ENCODE measurements at regions not wholly inside any gene's neighbourhood (a gene's known extent, or its start where the extent isn't known, plus 50 kb on each side); places are given as distances from the start of the nearest gene placed in this dataset.
"Not testable (repeated sequence)": the region's sequence is repeated elsewhere in the genome, so short reads cannot be mapped to it uniquely, and the experiment has no call there.

- ATAC-seq, H3K4me3 Mint-ChIP-seq, H3K9me3 Mint-ChIP-seq, DNase-seq, H3K4me1 Mint-ChIP-seq, H3K27me3 Mint-ChIP-seq, H3K27ac Mint-ChIP-seq: not testable (repeated sequence)
Measured at GRCh38 chr1:121019715-121020349, 130.3 kb downstream of the PPIAL4A start.

- peak; percentile 23 to 40 for DNase-seq
- peak overlapping the region in 1 of 2 donors; percentile 44 for H3K4me3 Mint-ChIP-seq
- ATAC-seq, H3K9me3 Mint-ChIP-seq, H3K27me3 Mint-ChIP-seq, H3K4me1 Mint-ChIP-seq: not testable (repeated sequence)
- peak overlapping the region in 1 of 2 donors; percentile 97 for H3K27ac Mint-ChIP-seq
Measured at GRCh38 chr1:121020350-121021236, 131.0 kb downstream of the PPIAL4A start.

- not testable (repeated sequence) for H3K27me3 Mint-ChIP-seq, ATAC-seq, H3K4me3 Mint-ChIP-seq, H3K4me1 Mint-ChIP-seq, DNase-seq, H3K27ac Mint-ChIP-seq, H3K9me3 Mint-ChIP-seq
Measured at GRCh38 chr1:121021716-121022115, 132.1 kb downstream of the PPIAL4A start.

- not testable (repeated sequence) for H3K27ac Mint-ChIP-seq, ATAC-seq, H3K9me3 Mint-ChIP-seq, H3K4me1 Mint-ChIP-seq, H3K4me3 Mint-ChIP-seq, H3K27me3 Mint-ChIP-seq, DNase-seq
Measured at GRCh38 chr1:121032878-121033494, 143.4 kb downstream of the PPIAL4A start.

GRCh38 chr1:121036792-121037191 is 147.2 kb downstream of the PPIAL4A start:
- not testable (repeated sequence) for H3K9me3 Mint-ChIP-seq, H3K4me1 Mint-ChIP-seq, ATAC-seq, DNase-seq, H3K4me3 Mint-ChIP-seq, H3K27ac Mint-ChIP-seq, H3K27me3 Mint-ChIP-seq

- not testable (repeated sequence) for DNase-seq, ATAC-seq, H3K27ac Mint-ChIP-seq, H3K27me3 Mint-ChIP-seq, H3K4me3 Mint-ChIP-seq, H3K4me1 Mint-ChIP-seq, H3K9me3 Mint-ChIP-seq
Measured at GRCh38 chr1:121040974-121041373, 143.2 kb downstream of the FAM72B start.

GRCh38 chr1:121041497-121041896 is 142.6 kb downstream of the FAM72B start:
- not testable (repeated sequence) for H3K4me3 Mint-ChIP-seq, DNase-seq, H3K27me3 Mint-ChIP-seq, ATAC-seq, H3K9me3 Mint-ChIP-seq, H3K4me1 Mint-ChIP-seq, H3K27ac Mint-ChIP-seq

- not testable (repeated sequence) for H3K9me3 Mint-ChIP-seq, ATAC-seq, H3K4me3 Mint-ChIP-seq, H3K27me3 Mint-ChIP-seq, H3K27ac Mint-ChIP-seq, DNase-seq, H3K4me1 Mint-ChIP-seq
Measured at GRCh38 chr1:121042882-121043281, 141.3 kb downstream of the FAM72B start.

- not testable (repeated sequence) for H3K4me3 Mint-ChIP-seq, H3K9me3 Mint-ChIP-seq, H3K27ac Mint-ChIP-seq
- H3K4me1 Mint-ChIP-seq = peaks cover 14% of the 10 kb centered on the region
- peaks cover 29% of the 10 kb centered on the region for H3K27me3 Mint-ChIP-seq
- DNase-seq (peak in 1 of 2 donors; percentile 38), ATAC-seq (peak; percentile 80)
Measured at GRCh38 chr1:121048293-121048752, 135.8 kb downstream of the FAM72B start.

GRCh38 chr1:121048769-121049443 is 135.2 kb downstream of the FAM72B start:
- not testable (repeated sequence) for H3K9me3 Mint-ChIP-seq, ATAC-seq, H3K4me3 Mint-ChIP-seq, DNase-seq, H3K27ac Mint-ChIP-seq
- H3K4me1 Mint-ChIP-seq = peaks cover 14% of the 10 kb centered on the region
- H3K27me3 Mint-ChIP-seq = peaks cover 29% of the 10 kb centered on the region

GRCh38 chr1:121050097-121050496 is 134.0 kb downstream of the FAM72B start:
- ATAC-seq = peak; percentile 54
- H3K27ac Mint-ChIP-seq, H3K9me3 Mint-ChIP-seq, H3K4me3 Mint-ChIP-seq, DNase-seq: not testable (repeated sequence)
- Mint-ChIP-seq H3K27me3 (peaks cover 29% of the 10 kb centered on the region), H3K4me1 (peaks cover 14% of the 10 kb centered on the region)

GRCh38 chr1:121051161-121051790 is 132.9 kb downstream of the FAM72B start:
- not testable (repeated sequence) for H3K27ac Mint-ChIP-seq, DNase-seq, ATAC-seq, H3K9me3 Mint-ChIP-seq
- H3K4me1 Mint-ChIP-seq = peaks cover 14% of the 10 kb centered on the region
- H3K27me3 Mint-ChIP-seq = peaks cover 35% of the 10 kb centered on the region
- peak overlapping the region; percentile 14 to 21 for H3K4me3 Mint-ChIP-seq

GRCh38 chr1:121052081-121052660 is 132.0 kb downstream of the FAM72B start:
- peak overlapping the region; percentile 65 to 72 for H3K4me3 Mint-ChIP-seq
- H3K27ac Mint-ChIP-seq, H3K9me3 Mint-ChIP-seq, DNase-seq: not testable (repeated sequence)
- peaks cover 35% of the 10 kb centered on the region for H3K27me3 Mint-ChIP-seq
- peaks cover 14% of the 10 kb centered on the region for H3K4me1 Mint-ChIP-seq
- peak; percentile 29 for ATAC-seq

GRCh38 chr1:121054928-121055327 is 129.2 kb downstream of the FAM72B start:
- not testable (repeated sequence) for H3K4me1 Mint-ChIP-seq, DNase-seq, H3K9me3 Mint-ChIP-seq, ATAC-seq, H3K4me3 Mint-ChIP-seq, H3K27ac Mint-ChIP-seq
- peaks cover 38% of the 10 kb centered on the region for H3K27me3 Mint-ChIP-seq

Measured in stimulated activated naive CD8-positive, alpha-beta T cell treated with anti-CD3 and anti-CD28 coated beads, Interleukin-15, amount 100 ng/mL, for 72 hours (primary cell).